HepG2 (cell line): ENCODE measurements at regions not wholly inside any gene's neighbourhood (a gene's known extent, or its start where the extent isn't known, plus 50 kb on each side); places are given as distances from the start of the nearest gene placed in this dataset.

ENCODE experiments used
- MYC ChIP-seq: sonication (generic); formaldehyde crosslinking; IDR thresholded peaks from 2 replicates; pipeline ENCODE4 v1.9.0; 2021; ENCODE audit warnings: missing genetic modification reagents, borderline replicate concordance
- NBN ChIP-seq: fragments of 450-650 bp; conservative IDR thresholded peaks from 2 replicates; pipeline ENCODE4 v1.6.1; 2017
- NFYC ChIP-seq: IDR thresholded peaks from 2 replicates; pipeline ENCODE4 v1.6.1; 2016; ENCODE audit warnings: missing genetic modification reagents, missing compliant biosample characterization
- POLR2AphosphoS5 ChIP-seq: IDR thresholded peaks from 2 replicates; pipeline ENCODE4 v1.6.1; 2012; ENCODE audit warnings: low read depth, low read length
- PRDM10 ChIP-seq: sonication (generic); formaldehyde crosslinking; IDR thresholded peaks from 2 replicates; pipeline ENCODE4 v1.4.0; 2020; ENCODE audit warnings: low read depth, missing genetic modification reagents
- SUZ12 ChIP-seq: fragments of 150-350 bp; IDR thresholded peaks from 2 replicates; pipeline ENCODE4 v1.6.1; 2014; ENCODE audit warnings: low read depth, low read length
- YEATS4 ChIP-seq: sonication (generic); formaldehyde crosslinking; IDR thresholded peaks from 2 replicates; pipeline ENCODE4 v1.4.0; 2020; ENCODE audit warnings: missing genetic modification reagents, borderline replicate concordance
- ZNF543 ChIP-seq: sonication (generic); formaldehyde crosslinking; IDR thresholded peaks from 2 replicates; pipeline ENCODE4 v1.4.0; 2020; ENCODE audit warnings: mild to moderate bottlenecking, missing genetic modification reagents
- ZSCAN29 ChIP-seq: sonication (generic); formaldehyde crosslinking; conservative IDR thresholded peaks from 2 replicates; pipeline ENCODE4 v1.4.0; 2020; ENCODE audit warnings: mild to moderate bottlenecking, missing genetic modification reagents

- TF ChIP-seq PRDM10 (CRISPR knock-in tag): no peak
- no peak for TF ChIP-seq YEATS4 (CRISPR knock-in tag)
- no peak for TF ChIP-seq NFYC
- TF ChIP-seq MYC (CRISPR knock-in tag): no peak
- no peak for TF ChIP-seq SUZ12
- no peak for TF ChIP-seq ZNF543 (CRISPR knock-in tag)
- TF ChIP-seq ZSCAN29: no peak
- no peak for TF ChIP-seq POLR2AphosphoS5
- TF ChIP-seq NBN: no peak
Observed at GRCh38 chr4:125254106-125254505, 60.6 kb upstream of the FAT4 start.
